WTC11 (cell line): ENCODE measurements at regions not wholly inside any gene's neighbourhood (a gene's known extent, or its start where the extent isn't known, plus 50 kb on each side); places are given as distances from the start of the nearest gene placed in this dataset.

Source experiments
- FOXJ3 ChIP-seq: sonication (generic); formaldehyde crosslinking; IDR thresholded peaks from 2 replicates; pipeline ENCODE4 v1.9.0; 2021; ENCODE audit warnings: missing genetic modification reagents, mild to moderate bottlenecking, borderline replicate concordance
- FOXK1 ChIP-seq: sonication (generic); formaldehyde crosslinking; IDR thresholded peaks from 2 replicates; pipeline ENCODE4 v1.8.0; 2022; ENCODE audit warnings: mild to moderate bottlenecking, moderate library complexity, missing genetic modification reagents
- FOXP1 ChIP-seq: sonication (generic); formaldehyde crosslinking; IDR thresholded peaks from 2 replicates; pipeline ENCODE4 v1.8.0; 2022; ENCODE audit warnings: missing genetic modification reagents, mild to moderate bottlenecking, moderate library complexity, borderline replicate concordance
- ZNF263 ChIP-seq: sonication (generic); formaldehyde crosslinking; IDR thresholded peaks from 2 replicates; pipeline ENCODE4 v1.8.1; 2022; ENCODE audit warnings: low read depth, mild to moderate bottlenecking, moderate library complexity, missing genetic modification reagents
- ZNF416 ChIP-seq: fragments of 250-450 bp; sonication (Bioruptor Pico); IDR thresholded peaks from 2 replicates; pipeline ENCODE4 v1.9.0; 2021; ENCODE audit warnings: mild to moderate bottlenecking, inconsistent platforms
- TF ChIP-seq, protein P1 (sequence below): fragments of 200-600 bp; IDR thresholded peaks from 2 replicates; pipeline ENCODE4 v1.8.0; 2022; ENCODE audit warnings: antibody characterized with exemption

DNA sequence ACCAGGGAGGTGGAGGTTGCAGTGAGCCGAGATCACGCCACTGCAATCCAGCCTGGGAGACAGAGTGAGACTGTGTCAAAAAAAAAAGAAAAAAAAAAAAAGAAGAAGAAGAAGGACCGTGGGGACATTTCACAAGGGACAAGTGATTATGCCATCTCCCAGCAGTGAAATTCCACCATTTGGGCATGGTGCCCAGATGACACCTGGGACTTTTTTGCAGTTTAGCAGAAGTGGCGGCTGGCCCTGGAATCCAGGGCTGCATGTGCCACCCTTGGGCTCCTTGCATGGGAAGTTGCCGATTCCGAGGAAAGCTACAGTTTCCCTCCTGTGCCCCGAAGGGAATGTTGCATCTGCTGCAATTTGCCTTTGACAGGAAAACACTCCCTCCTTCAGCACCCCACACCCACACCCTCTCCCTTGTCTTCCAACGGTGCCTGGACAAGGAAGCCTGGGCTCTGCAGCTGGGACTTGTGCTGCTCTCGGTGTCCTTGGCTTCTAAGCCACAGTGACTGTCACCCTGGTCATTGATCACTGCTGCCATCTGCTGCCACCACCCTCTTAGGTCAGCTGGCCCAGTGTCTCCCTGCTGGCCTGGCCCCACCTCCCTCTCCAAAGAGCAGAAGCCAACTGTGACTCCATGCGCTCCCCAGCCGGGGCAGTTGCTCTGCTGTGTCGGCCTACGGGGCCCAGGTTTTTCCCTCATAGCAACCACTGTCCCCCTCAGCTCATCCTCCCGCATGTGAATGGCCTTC lies 56.4 kb upstream of the LRRC30 start:
- TF ChIP-seq, protein P1, sequence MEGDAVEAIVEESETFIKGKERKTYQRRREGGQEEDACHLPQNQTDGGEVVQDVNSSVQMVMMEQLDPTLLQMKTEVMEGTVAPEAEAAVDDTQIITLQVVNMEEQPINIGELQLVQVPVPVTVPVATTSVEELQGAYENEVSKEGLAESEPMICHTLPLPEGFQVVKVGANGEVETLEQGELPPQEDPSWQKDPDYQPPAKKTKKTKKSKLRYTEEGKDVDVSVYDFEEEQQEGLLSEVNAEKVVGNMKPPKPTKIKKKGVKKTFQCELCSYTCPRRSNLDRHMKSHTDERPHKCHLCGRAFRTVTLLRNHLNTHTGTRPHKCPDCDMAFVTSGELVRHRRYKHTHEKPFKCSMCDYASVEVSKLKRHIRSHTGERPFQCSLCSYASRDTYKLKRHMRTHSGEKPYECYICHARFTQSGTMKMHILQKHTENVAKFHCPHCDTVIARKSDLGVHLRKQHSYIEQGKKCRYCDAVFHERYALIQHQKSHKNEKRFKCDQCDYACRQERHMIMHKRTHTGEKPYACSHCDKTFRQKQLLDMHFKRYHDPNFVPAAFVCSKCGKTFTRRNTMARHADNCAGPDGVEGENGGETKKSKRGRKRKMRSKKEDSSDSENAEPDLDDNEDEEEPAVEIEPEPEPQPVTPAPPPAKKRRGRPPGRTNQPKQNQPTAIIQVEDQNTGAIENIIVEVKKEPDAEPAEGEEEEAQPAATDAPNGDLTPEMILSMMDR: no peak
- no peak for TF ChIP-seq FOXK1 (CRISPR knock-in tag)
- TF ChIP-seq FOXJ3 (CRISPR knock-in tag): no peak
- TF ChIP-seq ZNF416 (CRISPR knock-in tag): no peak
- TF ChIP-seq FOXP1 (CRISPR knock-in tag): no peak
- no peak for TF ChIP-seq ZNF263 (CRISPR knock-in tag)
